ENCODE measurements at regions not wholly inside any gene's neighbourhood (a gene's known extent, or its start where the extent isn't known, plus 50 kb on each side); places are given as distances from the start of the nearest gene placed in this dataset.
"Not testable (repeated sequence)": the region's sequence is repeated elsewhere in the genome, so short reads cannot be mapped to it uniquely, and the experiment has no call there.

GRCh38 chr2:37782721-37783371, 111.4 kb upstream of the CDC42EP3 start:
- DNase-seq = no peak

GRCh38 chr2:37783545-37783944, 112.1 kb upstream of the CDC42EP3 start:
- DNase-seq = no peak

DNA sequence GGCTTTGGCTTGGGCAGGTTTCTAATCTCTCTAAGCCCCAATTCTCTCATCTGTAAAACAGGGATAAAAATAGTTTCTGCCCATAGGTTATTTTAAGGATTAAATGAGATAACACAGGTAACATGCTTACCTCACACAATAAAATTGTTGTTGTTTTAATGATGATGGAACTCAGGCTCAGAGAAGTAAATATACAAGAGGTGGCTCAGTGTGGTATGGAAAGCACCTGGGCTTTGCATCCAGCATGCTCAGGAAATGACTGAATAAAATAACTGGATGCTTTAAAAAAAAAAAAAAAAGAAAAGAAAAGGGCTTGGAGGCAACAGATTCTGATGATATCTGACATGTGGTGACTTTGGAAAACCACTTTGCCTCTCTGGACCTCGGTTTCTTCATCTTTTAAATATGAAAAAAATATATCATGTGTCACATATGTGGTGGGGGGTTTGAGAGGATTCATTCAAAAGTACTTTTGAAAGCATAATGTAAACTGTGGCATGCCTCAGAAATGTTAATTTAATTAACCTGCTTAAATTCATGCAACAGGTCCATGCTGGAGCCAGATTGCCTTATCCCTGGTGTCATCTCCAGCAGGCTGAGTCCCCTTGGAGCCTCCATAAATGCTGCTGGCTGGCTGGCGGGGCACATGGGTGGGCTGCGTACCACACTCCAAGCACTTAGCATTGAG, 112.8 kb upstream of the CDC42EP3 start:
- no peak for DNase-seq

GRCh38 chr2:37784759-37785149, 113.3 kb upstream of the CDC42EP3 start:
- no peak for DNase-seq

DNA sequence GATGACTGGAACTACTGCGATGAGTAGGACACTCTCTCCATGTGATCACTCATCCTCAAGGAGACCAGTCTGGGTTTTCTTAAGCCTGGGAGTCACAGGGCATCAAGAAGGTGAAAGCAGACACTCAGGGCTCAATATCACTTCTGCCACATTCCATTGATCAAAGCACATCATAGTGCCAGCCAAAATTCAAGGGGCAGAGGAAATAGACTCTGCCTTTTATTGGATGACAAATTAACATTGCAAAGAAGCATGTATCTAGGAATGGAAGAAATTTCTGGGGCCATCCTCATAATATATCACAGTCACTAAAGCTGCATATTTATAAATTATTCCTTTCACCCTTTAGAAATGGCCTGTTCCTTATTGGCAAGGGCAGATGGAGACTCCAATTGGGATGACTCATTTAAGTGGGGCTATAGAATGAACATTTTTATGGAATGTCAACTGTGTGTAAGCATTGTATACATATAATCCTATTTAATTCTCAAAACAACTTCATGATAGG, 114.8 kb upstream of the CDC42EP3 start:
- peak; percentile 58 for DNase-seq

GRCh38 chr2:37786854-37787253, 115.4 kb upstream of the CDC42EP3 start:
- DNase-seq = peak; percentile 95

- DNase-seq = no peak
These were observed 117.3 kb upstream of the CDC42EP3 start for GRCh38 chr2:37788602-37789209.

- no peak for DNase-seq
These were observed 118.6 kb upstream of the CDC42EP3 start for GRCh38 chr2:37790019-37790418.

- DNase-seq = no peak
These were observed 119.0 kb upstream of the CDC42EP3 start for GRCh38 chr2:37790462-37790861.

DNA sequence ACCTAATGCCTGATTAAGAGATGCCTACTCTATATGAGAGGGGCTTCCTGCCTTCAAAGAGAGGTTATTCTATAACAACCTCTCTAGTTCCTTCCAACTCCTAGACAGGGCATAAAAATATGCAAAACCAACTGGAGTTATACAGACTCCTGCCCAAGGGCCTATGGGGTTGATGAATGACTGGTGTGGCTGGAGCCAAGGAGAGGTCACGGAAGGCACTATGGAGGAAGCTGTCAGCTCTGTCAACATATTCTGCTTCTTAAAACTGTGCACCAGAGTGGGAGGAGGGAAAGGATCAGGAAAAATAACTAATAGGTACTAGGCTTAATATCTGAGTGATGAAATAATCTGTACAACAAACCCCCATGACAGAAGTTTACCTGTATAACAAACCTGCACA, 120.9 kb upstream of the CDC42EP3 start:
- no peak for DNase-seq

DNA sequence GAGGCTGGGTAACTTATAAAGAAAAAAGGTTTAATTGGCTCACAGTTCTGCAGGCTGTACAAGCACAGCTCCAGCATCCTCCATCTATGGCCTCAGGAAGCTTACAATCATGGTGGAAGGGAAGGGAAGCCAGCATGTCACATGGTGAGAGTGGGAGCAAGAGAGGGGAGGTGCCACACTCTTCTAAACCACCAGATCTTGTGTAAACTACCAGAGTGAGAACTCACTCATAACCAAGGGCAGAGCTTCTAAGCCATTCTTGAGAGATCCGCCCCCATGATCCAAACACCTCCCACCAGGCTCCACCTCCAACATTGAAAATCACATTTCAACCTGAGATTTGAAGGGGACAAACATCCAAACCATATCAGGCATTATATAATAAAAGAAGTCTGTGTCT, 121.6 kb upstream of the CDC42EP3 start:
- DNase-seq = no peak

- DNase-seq = no peak
These were observed 123.3 kb upstream of the CDC42EP3 start for GRCh38 chr2:37794717-37795116.

DNA sequence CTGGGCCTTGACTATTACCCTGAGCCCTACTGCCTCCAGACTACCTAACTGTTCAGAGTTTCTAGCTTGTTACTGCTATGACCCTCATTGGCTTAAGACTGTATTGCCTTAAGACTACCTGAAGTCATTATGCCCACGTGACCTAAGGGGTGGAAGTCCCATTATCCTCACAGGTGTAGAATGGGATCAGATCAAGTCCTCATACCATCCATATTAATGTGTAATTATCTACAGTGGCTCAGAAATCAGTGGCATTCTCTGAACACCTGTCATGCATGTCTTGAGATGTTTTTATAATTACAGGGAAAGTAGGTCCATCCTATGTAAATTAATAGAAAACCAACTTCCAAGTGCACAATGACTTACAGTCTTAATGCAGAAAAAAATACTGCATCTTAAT, 124.0 kb upstream of the CDC42EP3 start:
- no peak for DNase-seq

DNA sequence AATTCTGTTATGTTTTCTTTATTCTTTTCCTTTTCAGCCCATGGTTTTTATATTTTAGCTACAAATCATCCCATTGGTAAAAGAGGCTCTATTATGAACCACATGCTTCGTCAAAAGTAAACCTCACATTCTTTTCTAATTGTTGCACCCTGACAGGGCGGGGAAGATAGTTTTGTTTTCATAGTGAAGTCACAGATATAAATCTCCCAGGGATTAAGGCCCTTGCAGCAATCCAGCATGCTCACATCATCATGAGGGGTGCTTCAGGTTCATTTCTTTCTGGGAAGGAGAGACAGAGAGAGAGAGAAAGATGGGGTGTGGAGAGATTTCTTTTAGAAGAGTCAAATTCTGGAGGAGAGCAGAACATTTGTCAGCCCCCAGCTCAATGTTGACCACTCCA, 124.5 kb upstream of the CDC42EP3 start:
- DNase-seq = no peak

GRCh38 chr2:37796481-37796880, 125.0 kb upstream of the CDC42EP3 start:
- DNase-seq = no peak

DNA sequence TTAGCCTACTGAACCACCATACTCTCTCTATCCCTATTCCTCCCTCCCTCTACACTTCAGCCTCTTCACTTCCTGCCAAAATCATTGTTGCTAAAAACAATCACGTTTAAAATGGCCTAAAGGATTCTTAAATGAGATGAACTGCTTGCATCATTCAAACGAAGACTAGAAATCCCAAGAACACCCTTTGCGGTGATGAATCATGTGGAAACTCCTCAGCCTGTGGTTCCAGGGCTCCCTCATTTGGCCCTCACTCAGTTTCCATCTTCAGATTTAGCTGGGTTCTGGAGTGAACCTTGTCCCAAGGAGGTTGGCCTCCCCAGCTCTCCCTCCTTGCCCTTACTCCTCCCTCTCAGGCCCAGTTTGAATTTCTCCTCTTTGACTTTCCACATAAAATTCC, 125.6 kb upstream of the CDC42EP3 start:
- DNase-seq = no peak

DNA sequence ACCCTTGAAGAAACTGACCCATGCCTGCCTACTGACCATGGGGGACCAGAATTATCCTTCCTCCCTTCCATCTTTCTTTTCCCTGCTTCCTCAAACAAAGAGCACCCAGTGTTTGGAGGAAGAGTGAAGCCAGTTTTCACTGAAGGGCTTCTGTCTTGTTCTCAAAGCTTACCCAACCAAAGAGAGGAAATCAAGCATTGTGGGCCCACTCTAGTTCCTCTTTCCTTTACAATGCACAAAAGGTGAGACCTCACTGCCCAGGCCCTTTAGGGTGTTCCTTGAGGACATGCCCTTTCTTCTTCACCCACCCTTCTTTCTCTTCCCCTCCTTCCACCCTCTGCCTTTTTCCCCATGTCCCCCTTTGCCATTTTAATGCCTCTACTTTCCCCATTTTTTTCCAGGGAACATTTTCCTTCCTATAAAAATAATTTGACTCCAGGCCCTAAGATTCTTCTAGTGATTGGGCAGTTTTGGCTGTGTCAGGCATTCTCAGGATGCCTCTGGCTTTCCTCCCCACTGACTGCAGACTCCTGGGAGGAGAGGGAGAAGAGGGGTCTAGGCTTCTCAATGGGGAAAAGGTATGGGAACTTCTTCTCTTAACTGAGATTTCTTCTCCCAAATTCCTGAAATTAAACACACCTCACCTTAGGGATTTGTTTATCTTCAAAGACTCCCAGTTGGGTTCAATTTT, 126.6 kb upstream of the RMDN2 start:
- no peak for DNase-seq

DNA sequence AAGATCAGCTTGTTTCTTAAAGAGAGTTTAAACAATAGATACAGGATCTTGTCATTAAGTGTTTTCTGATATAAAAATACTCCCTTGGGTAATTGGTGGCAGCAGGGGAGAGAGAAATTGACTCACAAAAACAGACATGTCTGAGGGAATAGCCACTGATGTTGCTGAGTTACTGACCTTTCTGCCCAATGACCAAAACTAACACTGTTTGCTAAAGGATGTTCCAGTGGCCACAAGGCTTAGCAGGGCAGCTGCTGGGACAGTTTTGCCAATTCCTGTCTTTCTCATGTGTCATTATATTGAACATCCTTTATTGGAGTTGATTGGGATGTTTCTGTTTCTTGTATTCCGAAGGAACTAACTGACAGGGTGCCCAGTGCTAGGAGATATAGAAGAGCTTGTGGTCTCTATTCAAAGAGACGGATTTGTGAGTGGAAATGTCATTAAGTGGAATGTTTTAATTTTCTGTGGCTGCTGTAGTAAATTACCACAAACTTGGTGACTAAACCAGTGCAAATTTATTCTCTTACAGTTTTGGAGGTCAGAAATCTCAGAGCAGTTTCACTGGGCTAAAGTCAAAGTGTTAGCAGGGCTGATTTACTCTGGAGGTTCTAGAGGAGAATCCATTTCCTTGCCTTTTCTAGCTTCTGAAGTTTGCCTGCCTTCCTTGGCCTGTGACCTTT, 124.8 kb upstream of the RMDN2 start:
- DNase-seq = no peak

DNA sequence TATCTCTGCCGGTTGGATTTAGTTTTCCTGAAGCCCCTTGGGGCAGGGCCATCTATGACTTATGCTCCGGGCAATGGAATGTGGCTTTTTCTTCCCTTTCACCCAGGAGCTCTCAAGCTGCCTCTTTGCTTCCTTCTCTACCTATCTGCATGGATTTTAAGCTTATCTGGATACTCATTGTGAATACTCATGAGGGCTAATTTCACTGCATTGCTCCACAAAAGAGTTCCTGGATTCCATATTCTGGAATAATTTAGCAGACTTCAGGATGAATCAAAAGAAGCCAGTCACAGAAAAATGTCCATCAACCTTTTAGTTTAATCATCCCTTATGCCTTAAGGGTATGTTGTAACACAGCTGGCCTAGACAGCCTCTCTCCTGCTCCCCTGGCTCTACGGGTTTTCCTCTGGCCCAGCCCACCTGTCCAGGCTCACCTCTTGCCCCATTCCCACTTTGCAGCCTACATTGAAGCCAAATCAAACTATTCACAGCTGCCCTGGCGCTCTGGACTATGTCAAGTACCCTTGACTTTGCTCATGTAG, 122.8 kb upstream of the RMDN2 start:
- DNase-seq = no peak

DNA sequence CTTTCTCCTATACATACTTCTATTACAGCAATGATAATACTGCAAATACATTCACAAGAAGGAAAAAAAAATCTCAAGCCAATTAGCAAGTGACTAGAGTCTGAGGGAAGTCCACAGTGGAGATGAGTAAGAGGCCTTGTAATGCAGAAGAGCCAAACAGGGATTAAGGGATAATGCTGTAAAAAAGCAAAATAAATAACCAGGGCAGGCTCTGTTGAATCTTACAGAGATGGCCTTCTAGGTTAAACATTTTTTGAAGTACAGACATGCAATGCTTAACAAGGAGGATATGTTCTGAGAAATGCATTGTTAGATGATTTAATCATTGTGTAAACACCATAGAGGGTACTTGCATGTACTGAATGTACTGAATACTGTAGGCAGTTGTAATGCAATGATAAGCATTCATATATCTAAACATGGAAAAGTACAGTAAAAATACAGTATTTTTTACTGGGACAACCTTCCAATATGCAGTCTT, 122.1 kb upstream of the RMDN2 start:
- no peak for DNase-seq

DNA sequence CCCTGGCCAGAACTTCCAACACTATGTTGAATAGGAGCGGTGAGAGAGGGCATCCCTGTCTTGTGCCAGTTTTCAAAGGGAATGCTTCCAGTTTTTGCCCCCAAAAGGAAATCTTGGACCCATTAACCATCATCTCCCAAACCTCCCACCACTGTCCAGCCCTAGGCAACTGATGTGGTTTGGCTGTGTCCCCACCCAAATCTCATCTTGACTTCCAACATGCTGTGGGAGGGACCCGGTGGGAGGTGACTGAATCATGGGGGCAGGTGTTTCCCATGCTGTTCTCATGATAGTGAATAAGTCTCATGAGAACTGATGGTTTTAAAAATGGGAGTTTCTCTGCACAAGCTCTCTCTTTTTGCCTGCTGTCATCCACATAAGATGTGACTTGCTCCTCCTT, 119.1 kb upstream of the RMDN2 start:
- DNase-seq = not testable (repeated sequence)

GRCh38 chr2:37809525-37809924, 115.6 kb upstream of the RMDN2 start:
- no peak for DNase-seq
